ENCODE measurements at regions not wholly inside any gene's neighbourhood (a gene's known extent, or its start where the extent isn't known, plus 50 kb on each side); places are given as distances from the start of the nearest gene placed in this dataset.

DNA sequence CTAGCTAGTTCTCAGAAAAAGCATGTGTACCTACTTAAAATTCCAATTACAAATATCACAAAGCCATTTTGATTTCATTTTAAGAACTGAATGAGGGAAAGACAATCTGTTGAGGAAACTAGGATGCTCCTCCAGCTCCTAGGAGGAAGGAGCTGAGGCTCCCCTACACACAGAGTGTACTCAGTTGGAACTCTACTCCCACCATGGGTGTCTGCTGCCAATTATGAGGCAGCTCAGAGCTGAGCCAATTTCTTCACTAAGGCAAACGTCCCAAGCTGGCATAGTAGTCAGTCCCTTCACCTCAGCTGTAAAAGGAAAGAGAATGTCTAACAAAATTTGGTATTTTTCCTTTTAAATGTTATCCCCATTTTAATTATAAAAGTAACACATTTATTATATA lies 300.0 kb upstream of the TRPC7 start:
- H2AFZ ChIP-seq = no peak overlapping the region
- H3K4me1 ChIP-seq (ENCODE audit: insufficient read depth) = no peaks in the 10 kb centered on the region
- no peaks in the 10 kb centered on the region for H3K36me3 ChIP-seq (ENCODE audit: low read depth)
- no peak overlapping the region for H3K27ac ChIP-seq
- H3K9me2 ChIP-seq (ENCODE audit: insufficient read depth) = no peaks in the 10 kb centered on the region
- TF ChIP-seq EZH2 (IDR thresholded peaks at IDR 0.05; ENCODE audit: insufficient read depth, poor library complexity, severe bottlenecking) = no peak
- TF ChIP-seq EZH2phosphoT487 (IDR thresholded peaks at IDR 0.05; ENCODE audit: insufficient read depth, low read depth) = no peak
- no peak overlapping the region for H3K4me2 ChIP-seq (ENCODE audit: unreplicated experiment)
- no peaks in the 10 kb centered on the region for H3F3A ChIP-seq (ENCODE audit: insufficient read depth)
- H3K9ac ChIP-seq = no peak overlapping the region
- no peaks in the 10 kb centered on the region for H3K9me3 ChIP-seq (ENCODE audit: low read depth)
- 0% methylated on average over 1 of the region's 1 CpG for WGBS, 2 experiments (ENCODE audit: low coverage in 1 of 2, low lambda C conversion rate in 2 of 2, missing lambda C conversion rate in 2 of 2)
- in situ Hi-C loops (cut with MboI) = no loop called here
- no peaks in the 10 kb centered on the region for H3K79me2 ChIP-seq (ENCODE audit: insufficient read depth)
- no peaks in the 10 kb centered on the region for H3K27me3 ChIP-seq (replicated peaks; ENCODE audit: insufficient read depth)
- DNase-seq = no peak
- no peak overlapping the region for H3K4me3 ChIP-seq
- H4K20me1 ChIP-seq (ENCODE audit: insufficient read depth) = no peaks in the 10 kb centered on the region

DNA sequence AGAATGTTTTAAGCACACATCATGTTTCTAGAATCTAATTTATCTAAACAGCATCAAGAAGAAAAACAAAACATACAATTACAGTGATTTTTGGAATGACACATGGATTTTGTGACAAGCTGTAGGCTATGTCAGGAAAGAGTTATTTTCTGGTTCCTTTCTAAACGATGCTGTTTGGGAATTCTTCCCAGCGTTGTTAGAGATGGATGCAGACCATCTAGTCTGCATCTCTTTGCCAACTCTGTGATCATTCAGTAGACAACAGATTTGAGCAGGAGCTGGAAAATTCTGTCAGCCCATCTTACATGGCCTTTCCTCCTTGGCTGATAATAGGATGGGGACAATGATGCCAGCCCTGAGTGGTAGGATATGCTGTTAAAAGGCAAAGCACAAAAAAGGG lies 295.7 kb upstream of the TRPC7 start:
- no peak overlapping the region for H3K27ac ChIP-seq
- no peaks in the 10 kb centered on the region for H4K20me1 ChIP-seq (ENCODE audit: insufficient read depth)
- 0% methylated on average over 2 of the region's 2 CpGs for WGBS, 2 experiments (ENCODE audit: low coverage in 1 of 2, low lambda C conversion rate in 2 of 2, missing lambda C conversion rate in 2 of 2)
- no peak for DNase-seq
- H3K27me3 ChIP-seq (replicated peaks; ENCODE audit: insufficient read depth) = no peaks in the 10 kb centered on the region
- H3K4me2 ChIP-seq (ENCODE audit: unreplicated experiment) = no peak overlapping the region
- H3F3A ChIP-seq (ENCODE audit: insufficient read depth) = no peaks in the 10 kb centered on the region
- no peak overlapping the region for H3K4me3 ChIP-seq
- H3K9me3 ChIP-seq (ENCODE audit: low read depth) = no peaks in the 10 kb centered on the region
- in situ Hi-C loops (cut with MboI) = no loop called here
- TF ChIP-seq EZH2phosphoT487 (IDR thresholded peaks at IDR 0.05; ENCODE audit: insufficient read depth, low read depth) (no peak), EZH2 (IDR thresholded peaks at IDR 0.05; ENCODE audit: insufficient read depth, poor library complexity, severe bottlenecking) (no peak)
- no peak overlapping the region for H2AFZ ChIP-seq
- no peaks in the 10 kb centered on the region for H3K4me1 ChIP-seq (ENCODE audit: insufficient read depth)
- H3K79me2 ChIP-seq (ENCODE audit: insufficient read depth) = no peaks in the 10 kb centered on the region
- no peaks in the 10 kb centered on the region for H3K9me2 ChIP-seq (ENCODE audit: insufficient read depth)
- no peak overlapping the region for H3K9ac ChIP-seq
- H3K36me3 ChIP-seq (ENCODE audit: low read depth) = no peaks in the 10 kb centered on the region

DNA sequence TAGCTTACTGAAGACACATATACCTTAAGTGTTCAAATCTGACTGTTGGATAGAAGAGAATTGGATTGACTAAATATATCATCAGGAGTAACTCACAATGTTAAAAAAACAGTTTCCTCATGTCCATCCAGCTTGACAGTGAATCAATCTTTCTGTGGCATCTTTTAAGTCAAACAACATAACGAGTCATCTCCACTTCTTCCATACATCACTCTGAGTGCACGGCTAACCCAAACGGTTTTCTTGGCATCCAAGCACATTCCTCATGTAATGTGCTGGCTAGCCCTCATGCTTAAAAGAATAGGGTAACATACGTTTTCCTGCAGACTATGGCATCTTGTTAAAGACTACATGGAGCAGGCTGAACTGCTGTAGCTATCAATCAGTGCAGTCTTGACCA lies 291.5 kb upstream of the TRPC7 start:
- Histone ChIP-seq H3K36me3 (ENCODE audit: low read depth) (no peaks in the 10 kb centered on the region), H2AFZ (no peak overlapping the region), H3K9ac (no peak overlapping the region), H3F3A (ENCODE audit: insufficient read depth) (no peaks in the 10 kb centered on the region), H3K4me2 (ENCODE audit: unreplicated experiment) (no peak overlapping the region), H3K27ac (no peak overlapping the region), H4K20me1 (ENCODE audit: insufficient read depth) (no peaks in the 10 kb centered on the region), H3K27me3 (replicated peaks; ENCODE audit: insufficient read depth) (no peaks in the 10 kb centered on the region), H3K4me1 (ENCODE audit: insufficient read depth) (no peaks in the 10 kb centered on the region), H3K9me2 (ENCODE audit: insufficient read depth) (no peaks in the 10 kb centered on the region), H3K4me3 (no peak overlapping the region), H3K79me2 (ENCODE audit: insufficient read depth) (no peaks in the 10 kb centered on the region), H3K9me3 (ENCODE audit: low read depth) (no peaks in the 10 kb centered on the region)
- in situ Hi-C loops (cut with MboI) = no loop called here
- DNase-seq = no peak
- WGBS, 2 experiments (ENCODE audit: low coverage in 1 of 2, low lambda C conversion rate in 2 of 2, missing lambda C conversion rate in 2 of 2) = 23 to 24% methylated on average over 4 of the region's 4 CpGs
- TF ChIP-seq EZH2phosphoT487 (IDR thresholded peaks at IDR 0.05; ENCODE audit: insufficient read depth, low read depth) (no peak), EZH2 (IDR thresholded peaks at IDR 0.05; ENCODE audit: insufficient read depth, poor library complexity, severe bottlenecking) (no peak)

DNA sequence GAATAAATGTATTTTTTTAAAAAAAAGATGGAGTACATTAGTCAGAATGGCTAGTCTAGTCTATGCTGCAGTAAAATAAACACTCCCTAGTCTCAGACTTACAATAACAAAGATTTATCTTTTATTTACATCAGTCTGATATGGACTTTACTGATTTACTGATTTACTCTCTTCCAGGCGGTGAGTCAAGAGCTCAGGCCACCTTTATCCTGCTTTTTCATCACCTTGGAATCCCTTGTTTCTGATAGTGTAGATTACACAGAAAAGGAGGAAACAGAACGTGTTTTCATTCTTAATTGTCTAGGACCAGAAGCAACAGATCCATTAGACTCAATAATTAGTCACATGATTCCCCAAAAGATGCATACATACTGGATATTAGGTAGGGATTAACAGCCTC lies 290.1 kb upstream of the TRPC7 start:
- no peaks in the 10 kb centered on the region for H3K9me3 ChIP-seq (ENCODE audit: low read depth)
- 27 to 35% methylated on average over 2 of the region's 2 CpGs for WGBS, 2 experiments (ENCODE audit: low coverage in 1 of 2, low lambda C conversion rate in 2 of 2, missing lambda C conversion rate in 2 of 2)
- no peak overlapping the region for H3K4me2 ChIP-seq (ENCODE audit: unreplicated experiment)
- no peak overlapping the region for H3K27ac ChIP-seq
- H3K27me3 ChIP-seq (replicated peaks; ENCODE audit: insufficient read depth) = no peaks in the 10 kb centered on the region
- DNase-seq = no peak
- in situ Hi-C loops (cut with MboI) = no loop called here
- no peak overlapping the region for H3K9ac ChIP-seq
- no peaks in the 10 kb centered on the region for H3K9me2 ChIP-seq (ENCODE audit: insufficient read depth)
- no peaks in the 10 kb centered on the region for H3K79me2 ChIP-seq (ENCODE audit: insufficient read depth)
- TF ChIP-seq EZH2 (IDR thresholded peaks at IDR 0.05; ENCODE audit: insufficient read depth, poor library complexity, severe bottlenecking) (no peak), EZH2phosphoT487 (IDR thresholded peaks at IDR 0.05; ENCODE audit: insufficient read depth, low read depth) (no peak)
- no peaks in the 10 kb centered on the region for H3K4me1 ChIP-seq (ENCODE audit: insufficient read depth)
- no peak overlapping the region for H3K4me3 ChIP-seq
- H3F3A ChIP-seq (ENCODE audit: insufficient read depth) = no peaks in the 10 kb centered on the region
- no peaks in the 10 kb centered on the region for H4K20me1 ChIP-seq (ENCODE audit: insufficient read depth)
- no peak overlapping the region for H2AFZ ChIP-seq
- H3K36me3 ChIP-seq (ENCODE audit: low read depth) = no peaks in the 10 kb centered on the region

DNA sequence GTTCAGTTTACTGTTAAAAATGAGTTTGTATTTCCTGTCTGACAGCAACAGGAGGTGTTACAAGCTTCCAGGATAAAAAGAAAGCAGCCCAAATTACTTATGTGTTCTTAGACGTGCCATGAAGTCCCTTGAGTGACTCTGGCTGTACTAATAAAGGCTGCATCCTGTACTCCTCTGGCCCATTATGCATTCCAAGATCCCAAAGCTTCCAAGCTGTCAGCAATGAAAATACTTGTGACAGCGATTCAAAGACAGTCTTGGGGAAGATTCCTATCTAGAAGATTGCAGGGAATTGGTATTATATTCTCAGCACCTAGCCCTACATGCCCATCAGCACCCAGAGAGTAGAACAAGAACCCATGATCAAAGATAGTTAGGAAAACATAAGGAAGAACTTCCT lies 281.6 kb upstream of the TRPC7 start:
- 11 to 15% methylated on average over 2 of the region's 2 CpGs for WGBS, 2 experiments (ENCODE audit: low coverage in 1 of 2, low lambda C conversion rate in 2 of 2, missing lambda C conversion rate in 2 of 2)
- no peak overlapping the region for H2AFZ ChIP-seq

More for the DNA sequence above, 281.6 kb upstream of the TRPC7 start:
- no peaks in the 10 kb centered on the region for H3K9me3 ChIP-seq (ENCODE audit: low read depth)
- no peaks in the 10 kb centered on the region for H3K4me1 ChIP-seq (ENCODE audit: insufficient read depth)
- in situ Hi-C loops (cut with MboI) = no loop called here
- no peaks in the 10 kb centered on the region for H4K20me1 ChIP-seq (ENCODE audit: insufficient read depth)
- H3K27ac ChIP-seq = no peak overlapping the region
- H3K4me3 ChIP-seq = no peak overlapping the region
- no peaks in the 10 kb centered on the region for H3K27me3 ChIP-seq (replicated peaks; ENCODE audit: insufficient read depth)
- H3K9ac ChIP-seq = no peak overlapping the region
- no peaks in the 10 kb centered on the region for H3F3A ChIP-seq (ENCODE audit: insufficient read depth)
- no peaks in the 10 kb centered on the region for H3K9me2 ChIP-seq (ENCODE audit: insufficient read depth)
- H3K4me2 ChIP-seq (ENCODE audit: unreplicated experiment) = no peak overlapping the region
- DNase-seq = no peak
- no peaks in the 10 kb centered on the region for H3K36me3 ChIP-seq (ENCODE audit: low read depth)
- no peaks in the 10 kb centered on the region for H3K79me2 ChIP-seq (ENCODE audit: insufficient read depth)
- TF ChIP-seq EZH2 (IDR thresholded peaks at IDR 0.05; ENCODE audit: insufficient read depth, poor library complexity, severe bottlenecking) (no peak), EZH2phosphoT487 (IDR thresholded peaks at IDR 0.05; ENCODE audit: insufficient read depth, low read depth) (no peak)
